Keratinocyte (primary cell): ENCODE measurements at regions not wholly inside any gene's neighbourhood (a gene's known extent, or its start where the extent isn't known, plus 50 kb on each side); places are given as distances from the start of the nearest gene placed in this dataset.

Source experiments
- DNase-seq: peaks from one replicate; pipeline ENCODE4 v3.0.0-alpha.2; 2011; ENCODE audit warnings: low read depth, missing footprints, low spot score
- FAIRE-seq: peaks from 2 replicates; lab custom pipeline; 2011; peaks lifted over from hg19 to GRCh38; lab: Jason Lieb, UNC
- H2AFZ ChIP-seq: 2 replicates; pipeline ENCODE4 v1.6.0; 2012; ENCODE audit warnings: low read length, control low read depth, inconsistent platforms; ENCODE audit not compliant: control insufficient read depth
- H3K27ac ChIP-seq: 2 replicates; pipeline ENCODE4 v1.5.1; 2011; ENCODE audit warnings: low read length; ENCODE audit not compliant: control insufficient read depth, insufficient read depth
- H3K27me3 ChIP-seq: 3 replicates; pipeline ENCODE4 v1.6.0; 2011; ENCODE audit warnings: low read length; ENCODE audit not compliant: control insufficient read depth, insufficient read depth; ENCODE audit errors: extremely low read depth
- H3K36me3 ChIP-seq, 2 experiments: 2 replicates in 1 of 2; 3 replicates in 1 of 2; pipeline ENCODE4 v1.5.1; 2011; ENCODE audit warnings: low read length in 2 of 2, mild to moderate bottlenecking in 1 of 2; ENCODE audit not compliant: control insufficient read depth in 2 of 2, insufficient read depth in 2 of 2; ENCODE audit errors: extremely low read depth in 1 of 2
- H3K4me1 ChIP-seq: 3 replicates; pipeline ENCODE4 v1.5.1; 2011; ENCODE audit warnings: low read length; ENCODE audit not compliant: control insufficient read depth, insufficient read depth; ENCODE audit errors: extremely low read depth
- H3K4me2 ChIP-seq: 3 replicates; pipeline ENCODE4 v1.6.0; 2011; ENCODE audit warnings: low read depth, low read length; ENCODE audit not compliant: control insufficient read depth, insufficient read depth; ENCODE audit errors: extremely low read depth
- H3K4me3 ChIP-seq, 3 experiments: fragments of 200-600 bp in 1 of 3; sonication (generic) in 1 of 3; 2 replicates in 2 of 3; 3 replicates in 1 of 3; pipeline ENCODE4 v1.5.1; 2011 to 2016; ENCODE audit warnings: low read length in 3 of 3, mild to moderate bottlenecking in 3 of 3, control low read depth in 2 of 3, inconsistent platforms in 1 of 3, low read depth in 1 of 3, mixed read lengths in 1 of 3, mixed run types in 1 of 3, moderate library complexity in 1 of 3; ENCODE audit not compliant: control insufficient read depth in 2 of 3, insufficient read depth in 2 of 3; ENCODE audit errors: extremely low read depth in 1 of 3
- H3K79me2 ChIP-seq: 2 replicates; pipeline ENCODE4 v1.6.0; 2012; ENCODE audit warnings: low read length; ENCODE audit not compliant: control insufficient read depth, insufficient read depth
- H3K9ac ChIP-seq: 3 replicates; pipeline ENCODE4 v1.6.0; 2011; ENCODE audit warnings: low read length; ENCODE audit not compliant: control insufficient read depth, insufficient read depth; ENCODE audit errors: extremely low read depth
- H3K9me1 ChIP-seq: 3 replicates; pipeline ENCODE4 v1.6.0; 2011; ENCODE audit warnings: low read length; ENCODE audit not compliant: control insufficient read depth, insufficient read depth; ENCODE audit errors: extremely low read depth
- H3K9me3 ChIP-seq: 2 replicates; pipeline ENCODE4 v1.5.1; 2012; ENCODE audit warnings: low read depth, low read length; ENCODE audit not compliant: control insufficient read depth
- H4K20me1 ChIP-seq: 3 replicates; pipeline ENCODE4 v1.6.0; 2011; ENCODE audit warnings: low read length; ENCODE audit not compliant: control insufficient read depth, insufficient read depth; ENCODE audit errors: extremely low read depth
- EZH2 ChIP-seq: IDR thresholded peaks from one replicate; pipeline ENCODE4 v1.6.1; 2012; ENCODE audit warnings: inconsistent platforms, mild to moderate bottlenecking, low read length, moderate library complexity
- dilution Hi-C: fragments of 300-500 bp; cut with MboI; formaldehyde crosslinking; loops from one replicate; pipeline ENCODE4 v1.7.0; 2020; ENCODE audit warnings: low sequenced_read_pairs; ENCODE audit not compliant: extremely low pct_ligation_motif_present
- TF ChIP-seq, protein P1 (sequence below), 3 experiments: IDR thresholded peaks in 1 of 3; conservative IDR thresholded peaks in 1 of 3; optimal IDR thresholded peaks in 1 of 3; 2 replicates in 2 of 3; 3 replicates in 1 of 3; pipeline versions ENCODE3 to v1.5.1; 2011; ENCODE audit warnings: low read length in 3 of 3, mild to moderate bottlenecking in 3 of 3, moderate library complexity in 2 of 3, control low read depth in 1 of 3, inconsistent platforms in 1 of 3; ENCODE audit not compliant: insufficient read depth in 2 of 3; ENCODE audit errors: extremely low read depth in 1 of 3

DNA sequence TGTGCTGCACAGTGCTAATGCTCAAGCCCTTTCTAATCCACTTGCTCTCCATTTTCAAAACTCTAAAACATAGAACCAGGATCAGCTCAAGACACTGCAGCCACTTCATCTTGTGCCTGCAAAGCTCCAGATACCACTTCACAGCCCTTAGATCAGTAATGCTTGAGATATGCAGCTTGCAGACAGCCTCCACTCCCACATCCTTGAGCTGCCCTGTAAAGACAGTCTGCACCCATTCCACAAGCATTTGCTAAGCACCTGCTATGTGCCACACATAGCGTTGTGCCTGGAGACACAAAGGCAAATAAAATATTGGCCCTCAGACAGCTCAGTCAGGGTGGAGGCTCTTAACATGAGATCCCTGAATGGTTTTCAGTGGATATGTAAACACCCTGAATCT lies 192.5 kb upstream of the SNX19 start:
- Histone ChIP-seq H3K9me1 (no peaks in the 10 kb centered on the region), H3K27ac (no peak overlapping the region)

DNA sequence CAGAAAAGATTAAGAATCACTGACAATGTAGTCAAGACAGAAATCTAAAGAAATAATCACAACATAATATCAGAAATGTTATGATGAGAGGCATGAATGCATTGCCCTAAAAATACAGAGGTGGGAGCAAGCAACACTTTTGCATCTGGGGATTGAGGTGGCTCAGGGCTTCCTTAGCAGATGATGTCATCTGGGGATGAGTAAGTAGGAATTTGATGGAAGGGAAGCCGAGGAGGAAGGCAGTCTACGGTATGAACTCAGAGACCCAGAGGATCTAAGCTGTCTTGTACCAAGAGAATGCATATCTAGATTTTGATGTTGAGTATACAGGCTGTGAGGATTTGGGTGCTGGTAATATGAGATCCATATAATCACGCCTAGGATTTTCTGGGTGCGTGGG lies 193.0 kb upstream of the SNX19 start:
- Histone ChIP-seq H3K4me2 (no peak overlapping the region), H3K27me3 (no peaks in the 10 kb centered on the region), H3K79me2 (no peaks in the 10 kb centered on the region), H3K4me3 (no peak overlapping the region), H3K4me1 (no peaks in the 10 kb centered on the region), H3K27ac (no peak overlapping the region), H4K20me1 (no peaks in the 10 kb centered on the region), H3K9ac (no peak overlapping the region), H3K36me3 (no peaks in the 10 kb centered on the region), H2AFZ (no peak overlapping the region), H3K9me1 (no peaks in the 10 kb centered on the region), H3K9me3 (peaks cover 4% of the 10 kb centered on the region)
- FAIRE-seq (peak; percentile 13), DNase-seq (no peak)
- TF ChIP-seq, protein P1, sequence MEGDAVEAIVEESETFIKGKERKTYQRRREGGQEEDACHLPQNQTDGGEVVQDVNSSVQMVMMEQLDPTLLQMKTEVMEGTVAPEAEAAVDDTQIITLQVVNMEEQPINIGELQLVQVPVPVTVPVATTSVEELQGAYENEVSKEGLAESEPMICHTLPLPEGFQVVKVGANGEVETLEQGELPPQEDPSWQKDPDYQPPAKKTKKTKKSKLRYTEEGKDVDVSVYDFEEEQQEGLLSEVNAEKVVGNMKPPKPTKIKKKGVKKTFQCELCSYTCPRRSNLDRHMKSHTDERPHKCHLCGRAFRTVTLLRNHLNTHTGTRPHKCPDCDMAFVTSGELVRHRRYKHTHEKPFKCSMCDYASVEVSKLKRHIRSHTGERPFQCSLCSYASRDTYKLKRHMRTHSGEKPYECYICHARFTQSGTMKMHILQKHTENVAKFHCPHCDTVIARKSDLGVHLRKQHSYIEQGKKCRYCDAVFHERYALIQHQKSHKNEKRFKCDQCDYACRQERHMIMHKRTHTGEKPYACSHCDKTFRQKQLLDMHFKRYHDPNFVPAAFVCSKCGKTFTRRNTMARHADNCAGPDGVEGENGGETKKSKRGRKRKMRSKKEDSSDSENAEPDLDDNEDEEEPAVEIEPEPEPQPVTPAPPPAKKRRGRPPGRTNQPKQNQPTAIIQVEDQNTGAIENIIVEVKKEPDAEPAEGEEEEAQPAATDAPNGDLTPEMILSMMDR (optimal IDR thresholded peaks at IDR 0.05 in 1 of 3, IDR thresholded peaks at IDR 0.05 in 1 of 3, conservative IDR thresholded peaks at IDR 0.05 in 1 of 3; ENCODE audit: extremely low read depth in 1 of 3, insufficient read depth in 2 of 3, low read length in 3 of 3): no peak
- TF ChIP-seq EZH2: no peak
- dilution Hi-C loops: no loop called here

More for the DNA sequence above, 192.5 kb upstream of the SNX19 start:
- TF ChIP-seq, protein P1 (optimal IDR thresholded peaks at IDR 0.05 in 1 of 3, IDR thresholded peaks at IDR 0.05 in 1 of 3, conservative IDR thresholded peaks at IDR 0.05 in 1 of 3; ENCODE audit: extremely low read depth in 1 of 3, insufficient read depth in 2 of 3, low read length in 3 of 3): no peak
- TF ChIP-seq EZH2: no peak
- no peaks in the 10 kb centered on the region for H3K79me2 ChIP-seq
- H3K4me2 ChIP-seq: no peak overlapping the region
- no peaks in the 10 kb centered on the region for H4K20me1 ChIP-seq
- no peak overlapping the region for H3K9ac ChIP-seq
- dilution Hi-C loops: no loop called here
- H3K4me3 ChIP-seq: no peak overlapping the region
- no peaks in the 10 kb centered on the region for H3K27me3 ChIP-seq
- H3K36me3 ChIP-seq: no peaks in the 10 kb centered on the region
- no peaks in the 10 kb centered on the region for H3K4me1 ChIP-seq
- FAIRE-seq (no peak), DNase-seq (no peak)
- H2AFZ ChIP-seq: no peak overlapping the region
- peaks cover 4% of the 10 kb centered on the region for H3K9me3 ChIP-seq
